Suppressor macrophage (primary cell): ENCODE measurements at regions not wholly inside any gene's neighbourhood (a gene's known extent, or its start where the extent isn't known, plus 50 kb on each side); places are given as distances from the start of the nearest gene placed in this dataset.
"Not testable (repeated sequence)": the region's sequence is repeated elsewhere in the genome, so short reads cannot be mapped to it uniquely, and the experiment has no call there.

Source experiments
- DNase-seq, 4 experiments: peaks; one replicate each; pipeline ENCODE4 v3.0.0-alpha.2; 2020 to 2022

DNA sequence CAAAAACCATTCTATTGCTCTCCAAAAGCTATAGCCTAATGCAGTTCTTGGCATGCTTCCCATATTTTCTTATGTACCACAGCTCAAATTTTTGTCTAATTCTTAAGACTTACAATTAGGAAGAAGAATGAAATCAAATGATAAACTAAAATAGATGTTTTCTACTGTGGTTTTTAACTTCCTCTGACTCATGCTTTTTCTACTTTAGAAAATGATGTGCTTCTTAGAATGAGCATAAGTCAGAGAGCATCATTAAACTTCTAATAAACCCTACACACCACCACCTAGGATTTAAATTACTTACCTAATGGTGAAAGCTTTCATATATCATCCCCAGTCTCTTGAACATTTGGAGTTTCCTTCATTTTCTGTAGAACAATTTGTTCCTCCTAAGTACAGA, 217.0 kb upstream of the NDST3 start:
- DNase-seq: peak in 1 of 4 experiments; percentile 2

DNA sequence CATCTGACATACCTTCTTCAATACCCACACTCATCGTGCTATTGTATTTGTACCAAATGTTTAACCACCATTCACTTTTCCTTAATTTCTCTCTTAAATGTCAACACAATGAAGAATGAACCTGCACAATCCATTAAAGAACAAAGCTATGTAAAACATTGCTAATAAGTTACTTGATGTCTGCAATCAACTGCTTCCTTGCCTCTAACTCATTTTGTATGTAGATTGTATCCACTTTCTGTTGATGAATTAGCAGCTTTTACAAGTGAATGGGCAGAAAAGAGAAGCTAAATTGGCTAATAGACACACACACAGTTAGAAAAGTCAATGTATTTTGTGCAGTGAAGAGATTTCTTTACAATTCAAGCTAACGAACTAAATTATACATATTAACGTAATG, 212.5 kb upstream of the NDST3 start:
- DNase-seq: no peak

DNA sequence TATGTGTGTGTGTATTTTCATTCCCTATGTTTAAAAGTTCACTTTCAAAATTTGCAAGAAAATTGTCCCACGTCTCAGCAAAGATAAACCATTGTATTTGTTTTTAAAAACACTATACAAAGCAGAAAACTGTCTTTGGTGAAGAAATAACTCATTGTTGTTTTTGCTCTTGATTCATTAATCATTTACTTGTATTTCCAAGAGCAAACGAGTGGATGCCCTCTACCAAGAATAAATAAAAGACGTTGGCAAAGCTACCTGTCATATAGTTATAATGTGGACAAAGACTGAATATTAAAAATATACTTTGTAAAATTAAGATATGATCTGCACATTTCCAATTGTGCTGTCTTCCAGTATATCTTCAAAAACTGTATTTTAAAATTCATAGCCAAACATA, 210.9 kb upstream of the NDST3 start:
- no peak for DNase-seq

DNA sequence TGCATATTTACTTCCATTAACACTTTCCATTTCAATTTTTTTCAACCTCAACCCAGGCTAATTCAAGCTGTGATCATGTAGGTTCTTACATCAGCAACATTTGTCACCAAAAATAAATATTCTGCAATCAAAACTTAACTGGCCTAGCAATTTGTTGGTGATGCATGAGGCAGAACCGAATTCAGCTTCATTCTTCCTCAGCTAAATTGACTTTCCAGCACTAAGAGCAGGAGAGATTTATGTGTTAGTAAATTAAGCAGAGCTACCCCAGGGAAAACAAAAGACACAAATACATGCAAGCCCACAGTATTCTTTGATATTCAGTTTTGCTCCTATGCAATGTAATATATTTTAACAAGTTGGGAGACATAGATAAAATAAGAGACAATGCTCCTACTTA, 208.7 kb upstream of the NDST3 start:
- no peak for DNase-seq

DNA sequence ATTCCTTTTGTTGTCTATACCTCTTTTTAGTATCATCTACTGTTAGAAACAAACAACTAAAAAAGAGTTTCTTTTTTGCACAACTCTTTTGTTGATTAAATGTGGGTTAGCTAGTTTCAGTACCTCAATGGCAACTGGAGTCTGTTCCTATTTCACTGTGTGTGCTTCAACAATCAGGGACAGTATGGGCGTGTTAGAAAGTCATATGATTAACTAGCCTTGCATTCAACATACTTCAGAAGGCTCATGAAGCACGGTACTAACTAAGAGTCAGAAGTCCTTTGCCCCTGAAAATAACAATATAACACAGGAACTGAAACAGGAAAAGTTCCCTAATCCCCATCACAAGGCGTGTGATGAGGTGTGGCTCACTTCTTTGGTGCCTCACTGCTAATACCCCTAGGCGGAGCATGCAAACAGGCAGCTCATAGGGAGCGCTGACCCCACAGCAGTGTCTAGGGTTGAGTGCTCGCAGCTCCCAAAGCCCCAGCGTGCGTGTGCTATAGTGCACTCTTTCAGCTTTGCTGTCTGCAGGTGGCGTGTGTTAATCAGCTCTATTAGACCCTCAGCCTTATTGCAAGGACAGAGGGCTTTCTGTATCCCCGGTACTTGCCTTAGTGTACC, 203.1 kb upstream of the NDST3 start:
- DNase-seq: peak in 1 of 4 experiments; percentile 23

DNA sequence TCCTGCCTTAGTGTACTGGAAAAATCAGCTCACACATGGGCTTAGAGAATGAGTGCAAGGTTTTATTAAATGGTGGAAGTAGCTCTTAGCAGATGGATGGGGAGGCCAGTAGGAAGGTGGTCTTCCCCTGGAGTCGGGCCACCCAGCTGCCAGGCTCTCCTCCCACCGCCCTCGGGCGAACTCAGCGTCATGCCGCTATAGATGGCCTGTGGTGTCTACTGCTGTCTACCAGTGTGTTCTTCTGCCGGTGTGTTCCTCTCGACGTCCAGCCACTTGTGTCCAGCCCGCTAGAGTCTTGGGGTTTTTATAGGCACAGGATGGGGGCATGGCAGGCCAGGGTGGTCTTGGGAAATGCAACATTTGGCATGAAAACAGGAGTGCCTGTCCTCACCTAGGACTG, 198.7 kb upstream of the NDST3 start:
- no peak for DNase-seq

DNA sequence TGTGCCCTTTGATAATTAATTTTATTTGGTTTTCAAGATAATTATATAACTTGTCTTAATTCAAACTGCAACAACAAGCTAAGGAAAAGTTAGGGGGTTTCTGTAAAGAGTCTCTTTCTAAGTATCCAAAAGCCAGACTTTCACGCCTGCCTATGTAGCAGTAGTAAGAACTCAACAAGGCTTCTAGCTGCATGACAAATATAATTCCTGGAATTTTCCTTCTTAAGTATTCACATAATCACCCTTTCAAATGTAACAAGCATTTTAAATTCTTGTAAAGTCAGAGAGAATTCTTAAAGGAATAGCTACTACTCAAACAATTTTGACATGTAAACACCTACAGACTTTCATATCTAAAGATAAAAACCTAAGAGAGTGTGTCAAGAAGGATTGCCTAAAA, 189.7 kb upstream of the NDST3 start:
- no peak for DNase-seq

DNA sequence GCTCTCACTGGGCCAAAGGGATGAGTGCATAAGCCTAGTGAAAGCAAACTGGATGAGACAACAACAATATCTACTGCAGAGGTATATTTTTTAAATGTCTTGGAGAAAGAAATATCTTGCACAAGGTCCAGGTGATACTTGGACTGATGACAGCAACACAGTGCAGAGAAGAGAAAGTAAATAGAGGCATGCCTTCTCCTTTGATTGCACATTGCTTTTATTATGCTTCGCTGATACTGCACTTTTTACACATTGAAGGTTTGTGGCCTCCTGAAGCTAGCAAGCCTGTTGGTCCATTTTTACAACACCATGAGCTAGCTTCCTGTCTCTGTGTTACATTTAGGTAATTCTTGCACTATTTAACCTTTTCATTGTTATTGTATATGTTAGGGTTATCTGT, 189.0 kb upstream of the NDST3 start:
- no peak for DNase-seq

DNA sequence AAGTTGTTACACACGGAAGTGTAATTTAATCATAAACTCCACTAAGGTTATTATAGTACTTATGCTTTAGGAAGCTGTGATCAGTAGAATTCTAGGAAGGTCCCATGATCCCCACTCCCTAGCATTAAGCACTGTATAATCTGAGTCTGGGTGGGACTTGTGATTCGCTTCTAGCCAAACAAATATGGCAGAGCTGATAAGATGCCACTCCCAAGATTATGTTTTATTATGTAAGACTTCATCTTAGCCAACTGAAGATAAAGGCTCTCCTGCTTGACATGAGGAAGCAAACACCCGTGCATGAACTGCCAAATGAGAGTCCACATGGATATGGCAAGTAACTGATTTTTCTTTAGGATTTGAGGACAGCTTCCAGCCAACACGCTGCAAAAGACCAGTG, 186.4 kb upstream of the NDST3 start:
- DNase-seq: no peak

DNA sequence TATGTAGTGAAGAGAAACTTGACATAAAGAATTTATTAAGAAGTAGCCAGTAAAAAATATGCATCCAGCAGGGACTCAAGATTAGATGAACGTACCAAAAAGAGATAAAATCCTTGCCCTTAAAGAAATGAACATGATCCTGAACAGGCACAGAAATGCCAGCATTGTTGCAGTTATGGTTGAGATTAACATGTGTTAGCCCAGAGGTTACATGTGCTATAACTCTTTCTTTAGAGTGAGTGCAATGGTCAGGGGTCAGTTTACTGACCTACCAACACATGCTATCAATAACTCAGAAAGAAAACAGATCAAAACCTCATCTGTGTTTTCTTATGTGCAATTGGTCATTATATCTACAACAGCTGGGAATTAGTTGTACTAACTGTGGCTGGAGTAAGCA, 166.1 kb upstream of the NDST3 start:
- no peak for DNase-seq

DNA sequence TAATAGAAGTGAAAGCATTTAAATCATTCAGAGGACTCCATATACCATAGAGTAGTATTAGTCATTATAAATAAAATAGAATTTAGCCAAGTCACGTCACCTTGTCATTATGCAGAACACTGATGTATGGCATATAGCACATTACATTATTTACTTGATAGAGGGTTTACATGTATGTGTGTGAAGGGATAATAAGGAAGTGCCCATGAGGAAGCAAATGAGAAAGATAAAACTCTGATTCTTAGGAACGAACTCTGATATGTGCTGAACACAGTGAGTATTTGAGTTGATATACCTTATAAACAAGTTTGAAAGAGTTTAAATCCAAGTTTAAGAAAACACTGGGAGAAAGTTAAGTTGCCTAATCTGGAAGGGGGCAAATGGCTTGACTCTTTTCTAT, 160.5 kb upstream of the NDST3 start:
- no peak for DNase-seq

DNA sequence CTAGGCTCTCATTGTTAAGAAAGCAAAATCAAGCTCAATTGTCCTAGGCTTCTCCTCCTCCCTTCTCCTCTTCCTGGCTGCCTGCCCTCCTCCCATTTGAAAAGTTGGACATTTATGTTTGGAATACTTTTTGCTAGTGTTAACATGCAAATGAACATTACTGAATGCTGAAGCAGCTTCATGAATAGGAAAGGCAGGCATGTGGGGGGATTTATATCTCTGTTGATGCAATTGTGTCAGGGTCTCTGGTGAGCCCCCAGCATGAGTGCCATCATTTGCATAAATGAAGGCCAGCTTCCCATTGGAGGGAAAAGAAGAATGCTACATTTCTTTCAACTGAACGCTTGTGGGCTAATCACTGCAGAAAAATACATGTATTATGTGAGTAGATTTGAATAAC, 160.1 kb upstream of the NDST3 start:
- DNase-seq: no peak

DNA sequence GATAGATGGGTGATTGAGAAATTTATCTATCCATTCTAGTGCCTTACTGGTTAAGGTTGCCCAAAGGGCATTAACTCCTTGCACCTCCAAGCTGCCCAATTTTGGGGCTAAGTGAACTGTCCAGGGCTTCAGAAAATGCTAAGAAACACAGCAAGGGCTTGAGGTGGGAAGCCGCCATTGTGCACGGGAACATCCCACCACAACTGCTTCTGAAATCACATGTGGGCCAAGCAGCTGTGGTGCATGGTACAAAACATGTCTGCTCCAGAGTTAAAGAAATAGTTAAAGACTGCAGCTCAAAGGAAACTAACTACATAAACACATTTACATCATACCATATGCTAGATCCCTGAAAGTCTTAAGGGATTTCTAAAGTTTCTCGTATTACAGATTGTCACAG, 144.3 kb upstream of the NDST3 start:
- no peak for DNase-seq

DNA sequence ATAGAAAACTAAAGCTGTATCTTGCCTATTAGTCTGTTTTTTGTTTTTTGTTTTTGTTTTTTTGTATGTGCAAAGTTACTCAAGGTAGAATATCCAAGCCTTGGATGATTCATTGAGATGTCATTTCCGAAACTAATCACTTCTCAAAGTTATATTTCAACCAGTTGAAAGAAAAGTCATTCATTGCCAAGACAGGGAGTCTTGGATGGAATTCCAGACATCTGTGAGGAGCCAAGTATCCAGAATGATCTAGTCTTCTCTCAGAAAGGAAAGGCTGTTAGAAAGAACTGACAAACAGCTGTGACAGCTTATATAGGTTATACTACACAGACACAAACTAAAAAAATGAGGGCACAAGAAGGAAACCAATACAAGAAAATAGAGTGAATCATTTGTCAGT, 141.1 kb upstream of the NDST3 start:
- no peak for DNase-seq

DNA sequence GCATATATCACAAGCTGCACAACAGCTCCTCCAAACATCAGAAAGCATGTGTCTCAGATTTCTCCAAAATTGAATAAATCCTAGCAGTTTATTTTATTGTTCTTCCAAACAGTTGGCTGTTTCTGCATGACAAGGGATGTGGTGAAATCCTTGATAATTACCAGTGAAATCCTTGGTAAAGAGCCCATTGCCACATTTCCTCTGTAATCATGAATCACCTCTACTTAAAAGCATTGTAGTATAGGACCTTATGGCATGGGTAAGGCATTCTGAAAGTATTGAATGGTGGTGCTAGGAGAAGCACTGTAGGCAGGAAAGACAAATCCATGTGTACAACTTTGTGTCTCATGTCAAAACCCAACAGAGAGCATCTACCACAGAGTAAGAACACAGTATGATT, 135.8 kb upstream of the NDST3 start:
- peak in 2 of 4 experiments; percentile 10 to 11 for DNase-seq

DNA sequence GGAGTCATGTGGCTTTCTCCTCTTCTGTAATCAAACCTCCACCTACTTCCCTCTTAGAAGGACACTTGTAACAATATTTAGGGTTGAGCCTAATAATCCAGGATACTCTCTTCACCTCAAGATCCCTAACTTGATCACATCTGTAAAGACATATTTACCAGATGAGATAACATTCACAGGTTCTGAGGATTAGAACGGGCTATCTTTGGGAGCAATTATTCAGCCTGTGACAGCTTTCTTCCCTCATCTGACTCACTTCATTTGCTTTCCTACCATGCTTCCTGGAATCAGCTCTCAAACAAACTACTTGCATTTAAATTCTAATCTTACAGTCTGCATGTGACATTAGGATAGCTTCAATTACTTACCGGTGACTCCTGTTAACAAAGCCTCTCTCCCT, 133.5 kb upstream of the NDST3 start:
- DNase-seq: peak in 1 of 4 experiments; percentile 3

DNA sequence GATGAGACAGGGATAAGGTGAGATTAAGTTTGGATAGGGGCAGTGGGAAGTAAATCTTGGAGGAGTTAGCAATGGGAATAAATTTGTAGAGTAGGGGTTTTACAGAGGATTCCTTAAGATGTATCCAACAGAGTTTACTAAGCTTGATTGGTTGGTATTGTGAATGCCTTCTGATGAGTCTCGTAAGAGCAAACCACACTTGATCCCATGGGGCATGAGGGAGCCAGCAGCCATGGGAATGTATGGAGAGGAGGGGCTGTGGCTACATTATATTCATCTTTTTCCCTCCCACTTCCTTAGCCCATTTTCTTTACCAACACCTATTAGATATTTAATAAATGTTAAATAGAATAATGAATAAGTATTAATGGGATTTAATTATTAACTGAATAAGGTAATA, 126.6 kb upstream of the NDST3 start:
- DNase-seq: no peak

DNA sequence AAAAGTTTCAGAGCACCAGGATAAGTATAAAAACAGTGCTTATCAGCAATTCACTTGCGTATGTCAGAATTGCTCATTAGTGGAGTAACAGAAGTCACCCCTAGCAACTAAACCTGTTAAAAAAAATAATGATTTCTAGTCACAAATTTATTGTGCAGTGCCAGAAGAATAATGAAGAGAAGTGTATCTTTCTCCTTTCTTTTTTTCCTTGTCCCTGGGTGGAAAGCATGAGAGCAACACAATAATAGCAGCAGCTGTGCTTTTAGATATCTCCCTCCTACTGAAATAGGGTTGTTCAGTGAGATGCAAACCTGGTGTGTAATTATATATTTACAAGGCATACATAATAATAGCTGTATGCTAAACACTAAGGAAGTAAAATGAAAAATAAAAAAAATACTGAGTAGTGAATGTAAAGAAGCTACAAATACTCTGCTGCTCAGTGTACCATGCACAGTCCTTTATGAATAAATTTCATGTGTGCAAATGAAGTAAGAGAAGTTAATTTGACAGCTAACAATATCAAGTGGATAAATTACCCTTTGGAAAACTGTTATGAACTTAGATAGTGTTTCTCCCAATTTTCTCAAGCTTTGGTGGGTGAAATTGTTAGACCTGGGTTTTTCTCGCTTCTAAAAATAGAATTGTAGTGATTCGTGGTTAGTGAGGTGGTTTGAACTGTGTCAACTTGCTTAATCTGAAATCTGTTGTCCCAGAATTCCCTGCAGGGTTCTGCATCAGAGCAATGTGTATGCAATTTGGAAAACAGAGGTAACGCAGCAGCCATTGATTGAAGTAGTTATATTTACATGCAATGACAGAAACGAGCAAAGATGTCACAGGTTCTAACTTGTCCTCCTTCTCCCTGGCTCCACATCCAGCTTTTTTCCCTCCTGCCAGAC, 125.7 kb upstream of the NDST3 start:
- no peak for DNase-seq

DNA sequence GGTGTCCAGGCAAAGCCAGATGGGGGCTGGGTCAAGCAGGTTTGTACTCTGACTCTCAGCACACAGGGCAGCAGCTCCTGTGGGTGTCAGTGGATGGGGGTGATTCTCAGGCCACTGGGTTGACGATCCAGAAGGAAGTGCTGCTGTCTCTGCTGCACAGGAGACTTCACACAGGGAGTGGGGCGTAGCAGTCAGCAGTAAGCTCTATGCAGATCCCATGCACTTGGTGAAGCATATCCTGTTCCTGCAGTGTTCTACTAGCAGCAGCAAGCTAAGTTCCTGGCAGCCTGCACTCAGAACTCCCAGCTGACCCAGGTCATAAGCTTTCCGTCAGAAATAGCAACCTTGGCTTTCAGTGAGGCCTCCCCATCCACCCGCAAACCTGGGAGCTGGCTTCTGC, 117.6 kb upstream of the NDST3 start:
- no peak for DNase-seq

DNA sequence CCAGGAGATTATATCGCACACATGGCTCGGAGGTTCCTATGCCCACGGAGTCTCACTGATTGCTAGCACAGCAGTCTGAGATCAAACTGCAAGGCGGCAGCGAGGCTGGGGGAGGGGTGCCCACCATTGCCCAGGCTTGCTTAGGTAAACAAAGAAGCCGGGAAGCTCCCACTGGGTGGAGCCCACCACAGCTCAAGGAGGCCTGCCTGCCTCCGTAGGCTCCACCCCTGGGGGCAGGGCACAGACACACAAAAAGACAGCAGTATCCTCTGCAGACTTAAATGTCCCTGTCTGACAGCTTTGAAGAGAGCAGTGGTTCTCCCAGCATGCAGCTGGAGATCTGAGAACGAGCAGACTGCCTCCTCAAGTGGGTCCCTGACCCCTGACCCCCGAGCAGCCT, 112.0 kb upstream of the NDST3 start:
- DNase-seq: not testable (repeated sequence)

DNA sequence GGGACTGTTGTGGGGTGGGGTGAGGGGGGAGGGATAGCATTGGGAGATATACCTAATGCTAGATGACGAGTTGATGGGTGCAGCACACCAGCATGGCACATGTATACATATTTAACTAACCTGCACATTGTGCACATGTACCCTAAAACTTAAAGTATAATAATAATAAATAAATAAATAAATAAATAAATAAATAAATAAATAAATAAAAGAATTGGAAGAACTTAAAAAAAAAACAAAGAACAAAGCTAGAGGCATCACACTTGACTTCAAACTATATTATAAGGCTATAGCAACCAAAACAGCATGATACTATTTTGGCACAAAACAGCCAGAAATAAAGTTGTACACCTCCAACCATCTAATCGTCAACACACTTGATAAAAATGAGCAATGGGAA, 106.5 kb upstream of the NDST3 start:
- not testable (repeated sequence) for DNase-seq

DNA sequence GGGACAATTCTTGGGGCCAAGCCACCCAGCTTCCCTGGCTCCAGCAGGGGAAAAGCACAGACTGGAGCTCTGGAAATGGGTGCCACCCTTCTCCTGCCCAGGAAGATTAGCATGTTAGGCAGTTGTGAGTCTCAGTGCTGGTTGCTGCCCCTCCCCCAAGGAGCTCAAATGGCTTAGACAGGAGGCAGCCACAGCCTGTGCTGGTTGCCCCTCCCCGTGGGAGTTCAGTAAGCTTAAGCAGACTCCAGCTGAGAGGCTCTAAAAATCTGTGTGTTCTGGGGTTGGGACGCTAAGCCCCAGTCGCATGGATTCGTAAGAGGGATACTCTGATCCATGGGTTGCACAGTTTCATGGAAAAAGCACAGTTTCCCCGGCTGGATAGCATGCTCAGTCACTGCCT, 92.7 kb upstream of the NDST3 start:
- no peak for DNase-seq

DNA sequence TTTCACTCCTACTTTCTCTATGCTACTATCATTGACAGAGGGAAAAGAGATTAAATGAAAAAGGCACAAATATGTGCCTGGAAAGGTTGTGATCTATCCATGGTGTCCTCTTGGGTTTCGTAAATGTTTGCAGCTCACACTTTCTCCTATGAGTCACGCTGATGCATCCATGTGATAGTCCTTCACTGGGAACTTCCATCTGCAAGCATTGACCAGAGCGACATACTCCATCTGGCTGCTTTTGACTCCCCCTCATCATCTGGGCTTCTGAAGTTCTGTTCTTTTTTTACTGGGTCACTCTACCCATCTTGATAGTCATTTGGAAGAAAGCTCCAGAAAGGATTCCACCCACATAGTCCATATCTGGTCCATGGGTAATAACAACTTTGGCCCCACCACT, 84.7 kb upstream of the NDST3 start:
- no peak for DNase-seq

DNA sequence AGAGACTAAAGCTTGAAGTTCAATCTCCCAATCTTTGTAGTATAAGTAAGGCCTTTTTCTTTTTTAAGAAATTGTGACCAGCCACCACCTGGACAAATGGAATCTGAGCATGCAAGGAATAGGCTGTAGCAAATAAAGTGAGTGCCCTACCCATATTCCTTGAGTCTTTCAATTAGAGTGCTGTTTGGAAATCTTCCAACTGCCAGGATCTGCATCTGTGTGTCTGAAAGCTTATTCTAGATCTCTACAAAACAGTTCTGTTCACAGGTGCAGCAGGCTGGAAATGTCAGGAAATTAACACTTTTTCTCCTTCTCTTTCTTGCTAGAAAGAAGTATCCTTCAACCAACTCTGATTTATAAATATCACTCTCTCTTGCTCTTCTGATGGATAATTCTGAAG, 76.7 kb upstream of the NDST3 start:
- no peak for DNase-seq

DNA sequence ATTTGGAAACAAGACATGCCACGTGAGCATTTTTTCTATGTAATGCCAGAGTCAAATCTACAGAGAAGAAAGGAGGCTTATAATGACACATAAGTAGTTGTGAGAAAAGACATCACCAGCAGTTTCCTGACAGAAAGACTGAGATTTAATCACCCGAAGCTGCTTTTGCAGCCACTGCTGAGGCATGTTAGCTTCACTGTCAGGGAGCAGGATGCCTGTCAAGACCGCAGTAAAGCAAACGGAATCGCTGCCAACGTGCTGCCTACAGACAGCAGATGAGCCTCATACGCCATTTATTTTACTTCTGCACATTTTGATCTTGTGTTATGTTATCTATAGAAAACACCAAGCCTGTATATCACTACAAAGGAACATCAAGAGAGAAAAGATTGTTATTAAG, 68.7 kb upstream of the NDST3 start:
- DNase-seq: no peak
